GM12891 (cell line): ENCODE measurements at regions not wholly inside any gene's neighbourhood (a gene's known extent, or its start where the extent isn't known, plus 50 kb on each side); places are given as distances from the start of the nearest gene placed in this dataset.

ENCODE experiments used
- DNase-seq: peaks from one replicate; pipeline ENCODE4 v3.0.0; 2011; ENCODE audit warnings: low spot score; ENCODE audit not compliant: insufficient read length
- FAIRE-seq: peaks from 2 replicates; lab custom pipeline; 2011; peaks lifted over from hg19 to GRCh38; lab: Jason Lieb, UNC
- PAX5 ChIP-seq: IDR thresholded peaks from 2 replicates; pipeline ENCODE4 v1.6.1; 2011; ENCODE audit warnings: low read length, moderate library complexity, mild to moderate bottlenecking; ENCODE audit not compliant: insufficient read depth, severe bottlenecking
- POLR2A ChIP-seq: IDR thresholded peaks from 2 replicates; pipeline ENCODE4 v1.6.1; 2011; ENCODE audit warnings: low read depth, low read length, control low read depth
- POLR2AphosphoS5 ChIP-seq: IDR thresholded peaks from 2 replicates; pipeline ENCODE4 v1.6.1; 2011; ENCODE audit warnings: low read depth, low read length, control low read depth
- POU2F2 ChIP-seq: IDR thresholded peaks from 2 replicates; pipeline ENCODE4 v1.6.1; 2011; ENCODE audit warnings: low read depth, mild to moderate bottlenecking, control low read depth, low read length, moderate library complexity
- SPI1 ChIP-seq: IDR thresholded peaks from 2 replicates; pipeline ENCODE4 v1.6.1; 2011; ENCODE audit warnings: low read depth, low read length, control low read depth
- TAF1 ChIP-seq: IDR thresholded peaks from 2 replicates; pipeline ENCODE4 v1.6.1; 2011; ENCODE audit warnings: low read depth, low read length, control low read depth

- FAIRE-seq (no peak), DNase-seq (no peak)
- no peak for TF ChIP-seq POU2F2
- no peak for TF ChIP-seq SPI1
- TF ChIP-seq POLR2A = no peak
- no peak for TF ChIP-seq PAX5
- no peak for TF ChIP-seq TAF1
- no peak for TF ChIP-seq POLR2AphosphoS5
These were observed 1313.0 kb downstream of the MAT2B start for GRCh38 chr5:164818445-164818844.

- TF ChIP-seq POLR2A (no peak), PAX5 (no peak), SPI1 (no peak), TAF1 (no peak), POU2F2 (no peak), POLR2AphosphoS5 (no peak)
- DNase-seq (no peak), FAIRE-seq (no peak)
These were observed 1319.3 kb downstream of the MAT2B start for GRCh38 chr5:164824671-164825070.

DNA sequence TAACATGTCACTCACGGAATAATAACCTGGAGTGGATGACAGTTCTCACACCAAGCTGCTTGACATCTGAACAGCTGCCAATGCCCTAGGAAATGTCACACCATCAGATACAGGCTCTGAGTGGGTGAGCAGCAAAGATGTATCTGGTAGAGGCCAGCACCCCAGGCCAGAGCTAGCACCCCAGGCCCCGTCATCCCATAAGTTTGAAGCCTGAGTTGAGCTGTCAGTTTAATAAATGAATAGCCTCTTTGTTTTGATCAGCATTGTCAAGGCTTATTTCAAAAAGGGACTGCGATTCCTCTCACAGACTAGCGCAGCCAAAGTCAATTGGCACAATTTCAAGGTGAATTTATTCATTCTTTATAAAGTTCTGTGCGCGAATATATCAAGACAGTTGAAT is 1327.1 kb downstream of the MAT2B start:
- TF ChIP-seq POLR2A = no peak
- DNase-seq (no peak), FAIRE-seq (no peak)

GRCh38 chr5:164844348-164844747 is 1338.9 kb downstream of the MAT2B start:
- no peak for DNase-seq
- no peak for FAIRE-seq
- TF ChIP-seq POU2F2 (no peak), TAF1 (no peak)

DNA sequence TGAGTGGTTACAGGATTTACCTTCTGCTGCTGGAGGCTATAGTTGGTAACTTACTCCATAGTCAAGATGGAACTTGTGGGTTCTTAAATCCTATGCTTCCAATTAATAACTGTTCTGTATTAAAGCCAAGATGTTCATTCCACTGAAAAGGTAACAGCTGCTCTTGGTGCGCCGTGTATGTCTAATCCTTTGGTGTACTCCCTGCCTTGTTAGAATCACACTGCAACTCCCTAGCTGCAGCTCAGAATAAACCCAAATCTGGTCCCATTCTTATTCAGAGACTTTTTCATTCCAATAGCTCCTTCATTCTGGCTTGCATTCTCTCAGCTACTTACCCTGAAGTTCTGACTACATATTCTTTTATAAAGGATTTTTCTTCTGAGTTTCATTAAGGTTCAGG is 1355.5 kb downstream of the MAT2B start:
- TF ChIP-seq PAX5 (no peak), POU2F2 (no peak), POLR2A (no peak), POLR2AphosphoS5 (no peak), TAF1 (no peak), SPI1 (no peak)
- no peak for FAIRE-seq
- DNase-seq = no peak

GRCh38 chr5:164861610-164862009 is 1356.2 kb downstream of the MAT2B start:
- no peak for FAIRE-seq
- TF ChIP-seq POLR2AphosphoS5 (no peak), SPI1 (no peak), POU2F2 (no peak), TAF1 (no peak), POLR2A (no peak), PAX5 (no peak)
- no peak for DNase-seq

GRCh38 chr5:164868761-164869160 is 1363.3 kb downstream of the MAT2B start:
- DNase-seq (no peak), FAIRE-seq (no peak)
- TF ChIP-seq POLR2AphosphoS5 (no peak), TAF1 (no peak), SPI1 (no peak), PAX5 (no peak), POU2F2 (no peak), POLR2A (no peak)

DNA sequence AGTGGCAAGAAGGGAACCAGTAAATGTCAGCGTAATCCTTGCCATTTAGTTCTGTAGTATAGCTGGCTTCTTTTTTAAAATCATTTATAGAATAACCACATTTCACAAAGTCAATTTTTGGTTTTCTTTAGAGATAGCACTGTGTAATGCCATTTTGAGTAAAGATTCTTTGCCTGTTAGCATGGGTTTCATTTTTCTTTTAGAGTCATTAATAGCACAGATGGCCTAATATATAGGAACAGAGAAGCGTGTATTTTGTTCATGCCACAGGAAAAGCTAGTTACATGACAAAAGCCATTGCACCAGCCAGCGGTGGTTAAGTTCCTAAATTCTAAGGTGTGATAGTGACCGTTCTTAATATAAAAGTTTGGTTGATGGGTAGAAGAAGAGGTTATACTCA is 1363.9 kb downstream of the MAT2B start:
- TF ChIP-seq POLR2A (no peak), TAF1 (no peak), POU2F2 (no peak), POLR2AphosphoS5 (no peak), SPI1 (no peak), PAX5 (no peak)
- DNase-seq = no peak
- no peak for FAIRE-seq

DNA sequence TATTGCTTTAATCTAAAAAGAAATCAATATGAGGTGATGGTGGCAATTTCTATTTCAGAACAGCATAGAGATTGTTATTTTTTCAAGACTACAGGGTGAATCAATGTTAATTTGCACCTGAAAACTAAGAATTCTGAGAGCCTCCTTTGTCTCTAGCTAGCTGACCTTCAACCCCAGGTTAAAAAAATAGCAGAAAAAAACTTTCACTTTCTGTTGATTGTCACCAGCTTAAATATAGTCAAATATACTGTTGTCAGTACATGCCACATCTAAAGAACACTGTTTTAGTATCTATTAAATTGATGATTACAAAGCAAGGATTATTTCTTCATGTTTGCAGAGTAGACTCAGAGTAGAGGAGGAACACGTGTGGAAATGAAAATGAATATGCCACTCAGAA is 1371.4 kb downstream of the MAT2B start:
- no peak for DNase-seq
- TF ChIP-seq TAF1 = no peak
- TF ChIP-seq POLR2A = no peak
- no peak for TF ChIP-seq POU2F2
- TF ChIP-seq POLR2AphosphoS5 = no peak
- no peak for TF ChIP-seq SPI1
- no peak for TF ChIP-seq PAX5
- no peak for FAIRE-seq

GRCh38 chr5:164881442-164881841 is 1376.0 kb downstream of the MAT2B start:
- no peak for TF ChIP-seq SPI1
- no peak for TF ChIP-seq TAF1
- TF ChIP-seq POU2F2 = no peak
- TF ChIP-seq POLR2A = no peak
- no peak for TF ChIP-seq POLR2AphosphoS5
- no peak for TF ChIP-seq PAX5
- FAIRE-seq = no peak
- no peak for DNase-seq

GRCh38 chr5:164885179-164885578 is 1379.8 kb downstream of the MAT2B start:
- no peak for DNase-seq
- no peak for FAIRE-seq
- TF ChIP-seq POU2F2 (no peak), TAF1 (no peak), PAX5 (no peak)
